Thymus (tissue), 11 donors: ENCODE measurements at regions not wholly inside any gene's neighbourhood (a gene's known extent, or its start where the extent isn't known, plus 50 kb on each side); places are given as distances from the start of the nearest gene placed in this dataset.

Source experiments
- DNase-seq, 9 donors: peaks; one replicate each; pipeline ENCODE4 v3.0.0-alpha.2; 2013; ENCODE audit warnings: low spot score in 9 of 9, low read depth in 6 of 9, missing footprints in 1 of 9
- H3K27ac ChIP-seq, 2 donors: one replicate each; pipeline ENCODE4 v1.5.1; 2013; ENCODE audit warnings: control low read depth in 1 of 2, low read depth in 1 of 2, low read length in 1 of 2, mild to moderate bottlenecking in 1 of 2, moderate library complexity in 1 of 2
- H3K27me3 ChIP-seq, 2 donors: one replicate each; pipeline ENCODE4 v1.5.1; 2013; ENCODE audit warnings: low read length in 1 of 2; ENCODE audit not compliant: control insufficient read depth in 2 of 2, insufficient read depth in 1 of 2
- H3K36me3 ChIP-seq, 2 donors: one replicate each; pipeline ENCODE4 v1.5.1; 2013; ENCODE audit warnings: low read length in 1 of 2, mild to moderate bottlenecking in 1 of 2, moderate library complexity in 1 of 2; ENCODE audit not compliant: control insufficient read depth in 2 of 2, insufficient read depth in 2 of 2
- H3K4me1 ChIP-seq, 2 donors: one replicate each; pipeline ENCODE4 v1.5.1; 2013; ENCODE audit warnings: low read length in 2 of 2; ENCODE audit not compliant: control insufficient read depth in 2 of 2, insufficient read depth in 2 of 2
- H3K4me3 ChIP-seq, 2 donors: one replicate each; pipeline ENCODE4 v1.5.1; 2013; ENCODE audit warnings: low read length in 2 of 2, control low read depth in 1 of 2, mild to moderate bottlenecking in 1 of 2
- H3K9me3 ChIP-seq, 2 donors: one replicate each; pipeline ENCODE4 v1.5.1; 2013; ENCODE audit warnings: low read length in 1 of 2, mild to moderate bottlenecking in 1 of 2; ENCODE audit not compliant: control insufficient read depth in 2 of 2, insufficient read depth in 1 of 2
- WGBS: extraction: QIAGEN DNeasy Blood & Tissue Kit; methylation state at CpG from one replicate; pipeline ENCODE4 v1.1.7; 2013; 5-methylcytosine and 5-hydroxymethylcytosine counted together
- donor health status: healthy.

- Histone ChIP-seq H3K4me1 (peaks cover 0 to 3% of the 10 kb centered on the region in 2 donors), H3K4me3 (peak overlapping the region in 1 of 2 donors; percentile 31), H3K9me3 (no peaks in the 10 kb centered on the region), H3K36me3 (no peaks in the 10 kb centered on the region), H3K27ac (no peak overlapping the region), H3K27me3 (peaks cover 80 to 96% of the 10 kb centered on the region in 2 donors)
- no peak for DNase-seq
- 2% methylated on average over 93 of the region's 93 CpGs for WGBS
These were observed 113.1 kb upstream of the MYL2 start for GRCh38 chr12:111033281-111034082.

GRCh38 chr12:111032591-111032919, 112.2 kb upstream of the MYL2 start:
- no peaks in the 10 kb centered on the region for H3K9me3 ChIP-seq
- no peak overlapping the region for H3K27ac ChIP-seq
- H3K4me1 ChIP-seq = peaks cover 0 to 3% of the 10 kb centered on the region in 2 donors
- 36% methylated on average over 5 of the region's 5 CpGs for WGBS
- H3K36me3 ChIP-seq = no peaks in the 10 kb centered on the region
- DNase-seq = no peak
- H3K27me3 ChIP-seq = peaks cover 73 to 91% of the 10 kb centered on the region in 2 donors
- H3K4me3 ChIP-seq = no peak overlapping the region

GRCh38 chr12:111031916-111032590, 111.7 kb upstream of the MYL2 start:
- no peaks in the 10 kb centered on the region for H3K36me3 ChIP-seq
- H3K4me1 ChIP-seq = peaks cover 0 to 3% of the 10 kb centered on the region in 2 donors
- DNase-seq = no peak
- WGBS = 90% methylated on average over 8 of the region's 8 CpGs
- H3K27me3 ChIP-seq = peaks cover 68 to 86% of the 10 kb centered on the region in 2 donors
- no peak overlapping the region for H3K4me3 ChIP-seq
- no peaks in the 10 kb centered on the region for H3K9me3 ChIP-seq
- no peak overlapping the region for H3K27ac ChIP-seq

GRCh38 chr12:111030800-111031199, 110.4 kb upstream of the MYL2 start:
- Histone ChIP-seq H3K4me3 (no peak overlapping the region), H3K4me1 (peaks cover 0 to 3% of the 10 kb centered on the region in 2 donors), H3K27ac (no peak overlapping the region), H3K27me3 (peaks cover 55 to 81% of the 10 kb centered on the region in 2 donors), H3K9me3 (no peaks in the 10 kb centered on the region), H3K36me3 (no peaks in the 10 kb centered on the region)
- WGBS = 82% methylated on average over 5 of the region's 5 CpGs
- DNase-seq = no peak

GRCh38 chr12:111029732-111030131, 109.4 kb upstream of the MYL2 start:
- H3K4me3 ChIP-seq = no peak overlapping the region
- H3K9me3 ChIP-seq = no peaks in the 10 kb centered on the region
- 69% methylated on average over 5 of the region's 5 CpGs for WGBS
- no peaks in the 10 kb centered on the region for H3K4me1 ChIP-seq
- no peak for DNase-seq
- no peak overlapping the region for H3K27ac ChIP-seq
- H3K36me3 ChIP-seq = no peaks in the 10 kb centered on the region
- peaks cover 45 to 79% of the 10 kb centered on the region in 2 donors for H3K27me3 ChIP-seq

GRCh38 chr12:111029305-111029704, 108.9 kb upstream of the MYL2 start:
- DNase-seq = no peak
- 95% methylated on average over 4 of the region's 4 CpGs for WGBS
- H3K4me1 ChIP-seq = no peaks in the 10 kb centered on the region

GRCh38 chr12:111028830-111029229, 108.5 kb upstream of the MYL2 start:
- peaks cover 36 to 71% of the 10 kb centered on the region in 2 donors for H3K27me3 ChIP-seq
- H3K9me3 ChIP-seq = no peaks in the 10 kb centered on the region
- 91% methylated on average over 2 of the region's 2 CpGs for WGBS
- H3K27ac ChIP-seq = no peak overlapping the region
- H3K4me3 ChIP-seq = no peak overlapping the region
- H3K36me3 ChIP-seq = no peaks in the 10 kb centered on the region
- no peaks in the 10 kb centered on the region for H3K4me1 ChIP-seq
- DNase-seq = no peak

More at GRCh38 chr12:111029305-111029704, 108.9 kb upstream of the MYL2 start:
- Histone ChIP-seq H3K27ac (no peak overlapping the region), H3K27me3 (peaks cover 41 to 76% of the 10 kb centered on the region in 2 donors), H3K4me3 (no peak overlapping the region), H3K9me3 (no peaks in the 10 kb centered on the region), H3K36me3 (no peaks in the 10 kb centered on the region)

GRCh38 chr12:111027431-111027830, 107.1 kb upstream of the MYL2 start:
- Histone ChIP-seq H3K27me3 (peaks cover 22 to 60% of the 10 kb centered on the region in 2 donors), H3K9me3 (no peaks in the 10 kb centered on the region), H3K4me3 (no peak overlapping the region), H3K36me3 (no peaks in the 10 kb centered on the region), H3K4me1 (no peaks in the 10 kb centered on the region), H3K27ac (no peak overlapping the region)
- 90% methylated on average over 3 of the region's 3 CpGs for WGBS
- DNase-seq = no peak

- no peak for DNase-seq
- H3K27me3 ChIP-seq = peaks cover 11 to 55% of the 10 kb centered on the region in 2 donors
- no peaks in the 10 kb centered on the region for H3K4me1 ChIP-seq
- H3K4me3 ChIP-seq = no peak overlapping the region
- H3K27ac ChIP-seq = no peak overlapping the region
- WGBS = 69% methylated on average over 8 of the region's 8 CpGs
- no peaks in the 10 kb centered on the region for H3K9me3 ChIP-seq
- H3K36me3 ChIP-seq = no peaks in the 10 kb centered on the region
These were observed 105.5 kb upstream of the MYL2 start for GRCh38 chr12:111025792-111026430.
